ENCODE measurements at regions not wholly inside any gene's neighbourhood (a gene's known extent, or its start where the extent isn't known, plus 50 kb on each side); places are given as distances from the start of the nearest gene placed in this dataset.
"Not testable (repeated sequence)": the region's sequence is repeated elsewhere in the genome, so short reads cannot be mapped to it uniquely, and the experiment has no call there.

GRCh38 chr14:38003746-38004609, 203.7 kb upstream of the SSTR1 start:
- DNase-seq (ENCODE audit: extremely low read depth in 1 of 11, low read depth in 9 of 11, low spot score in 4 of 11): no peak

GRCh38 chr14:38004610-38004879, 203.2 kb upstream of the SSTR1 start:
- no peak for DNase-seq (ENCODE audit: extremely low read depth in 1 of 11, low read depth in 9 of 11, low spot score in 4 of 11)

- DNase-seq (ENCODE audit: extremely low read depth in 1 of 11, low read depth in 9 of 11, low spot score in 4 of 11): not testable (repeated sequence)
Measured at GRCh38 chr14:38011156-38011555, 196.5 kb upstream of the SSTR1 start.

- DNase-seq (ENCODE audit: extremely low read depth in 1 of 11, low read depth in 9 of 11, low spot score in 4 of 11): no peak
Measured at GRCh38 chr14:38012056-38012455, 195.6 kb upstream of the SSTR1 start.

GRCh38 chr14:38016497-38016896, 191.2 kb upstream of the SSTR1 start:
- DNase-seq (ENCODE audit: extremely low read depth in 1 of 11, low read depth in 9 of 11, low spot score in 4 of 11): no peak

- no peak for DNase-seq (ENCODE audit: extremely low read depth in 1 of 11, low read depth in 9 of 11, low spot score in 4 of 11)
Measured at GRCh38 chr14:38021861-38022260, 185.8 kb upstream of the SSTR1 start.

- DNase-seq (ENCODE audit: extremely low read depth in 1 of 11, low read depth in 9 of 11, low spot score in 4 of 11): no peak
Measured at GRCh38 chr14:38022775-38023174, 184.9 kb upstream of the SSTR1 start.

GRCh38 chr14:38038171-38038570, 169.5 kb upstream of the SSTR1 start:
- no peak for DNase-seq (ENCODE audit: extremely low read depth in 1 of 11, low read depth in 9 of 11, low spot score in 4 of 11)

- no peak for DNase-seq (ENCODE audit: extremely low read depth in 1 of 11, low read depth in 9 of 11, low spot score in 4 of 11)
Measured at GRCh38 chr14:38038986-38039385, 168.7 kb upstream of the SSTR1 start.

- DNase-seq (ENCODE audit: extremely low read depth in 1 of 11, low read depth in 9 of 11, low spot score in 4 of 11): no peak
Measured at GRCh38 chr14:38039496-38039895, 168.2 kb upstream of the SSTR1 start.

GRCh38 chr14:38040411-38040810, 167.3 kb upstream of the SSTR1 start:
- DNase-seq (ENCODE audit: extremely low read depth in 1 of 11, low read depth in 9 of 11, low spot score in 4 of 11): no peak

GRCh38 chr14:38042322-38042721, 165.4 kb upstream of the SSTR1 start:
- peak in 2 of 11 donors; percentile 9 to 34 for DNase-seq (ENCODE audit: extremely low read depth in 1 of 11, low read depth in 9 of 11, low spot score in 4 of 11)

GRCh38 chr14:38044710-38045109, 163.0 kb upstream of the SSTR1 start:
- no peak for DNase-seq (ENCODE audit: extremely low read depth in 1 of 11, low read depth in 9 of 11, low spot score in 4 of 11)

GRCh38 chr14:38045461-38045860, 162.2 kb upstream of the SSTR1 start:
- DNase-seq (ENCODE audit: extremely low read depth in 1 of 11, low read depth in 9 of 11, low spot score in 4 of 11): no peak

GRCh38 chr14:38046160-38046559, 161.5 kb upstream of the SSTR1 start:
- no peak for DNase-seq (ENCODE audit: extremely low read depth in 1 of 11, low read depth in 9 of 11, low spot score in 4 of 11)

- no peak for DNase-seq (ENCODE audit: extremely low read depth in 1 of 11, low read depth in 9 of 11, low spot score in 4 of 11)
Measured at GRCh38 chr14:38047195-38047902, 160.4 kb upstream of the SSTR1 start.

GRCh38 chr14:38053666-38054065, 154.0 kb upstream of the SSTR1 start:
- DNase-seq (ENCODE audit: extremely low read depth in 1 of 11, low read depth in 9 of 11, low spot score in 4 of 11): peak in 1 of 11 donors; percentile 33

GRCh38 chr14:38056270-38056669, 151.4 kb upstream of the SSTR1 start:
- no peak for DNase-seq (ENCODE audit: extremely low read depth in 1 of 11, low read depth in 9 of 11, low spot score in 4 of 11)

- DNase-seq (ENCODE audit: extremely low read depth in 1 of 11, low read depth in 9 of 11, low spot score in 4 of 11): not testable (repeated sequence)
Measured at GRCh38 chr14:38062223-38062622, 145.5 kb upstream of the SSTR1 start.

- no peak for DNase-seq (ENCODE audit: extremely low read depth in 1 of 11, low read depth in 9 of 11, low spot score in 4 of 11)
Measured at GRCh38 chr14:38063711-38064320, 143.9 kb upstream of the SSTR1 start.

Data from renal cortex interstitium (tissue), 11 donors.